NCI-H2107 treated with DMSO at 0.1 percent for 48 hours (cell line): ENCODE measurements at regions not wholly inside any gene's neighbourhood (a gene's known extent, or its start where the extent isn't known, plus 50 kb on each side); places are given as distances from the start of the nearest gene placed in this dataset.
"Not testable (repeated sequence)": the region's sequence is repeated elsewhere in the genome, so short reads cannot be mapped to it uniquely, and the experiment has no call there.

Experiments
- DNase-seq: peaks from one replicate; lab custom pipeline; 2025; ENCODE audit not compliant: unreplicated experiment; lab: John Stamatoyannopoulos, UW

- no peak for DNase-seq
These were observed 315.8 kb upstream of the PIK3C3 start for GRCh38 chr18:41639218-41639617.

- DNase-seq, result not testable (repeated sequence)
These were observed 323.2 kb upstream of the PIK3C3 start for GRCh38 chr18:41631723-41632285.

GRCh38 chr18:41630232-41630886 is 324.7 kb upstream of the PIK3C3 start:
- no peak for DNase-seq

- DNase-seq, result no peak
These were observed 330.6 kb upstream of the PIK3C3 start for GRCh38 chr18:41624460-41624859.

GRCh38 chr18:41621177-41621576 is 333.9 kb upstream of the PIK3C3 start:
- no peak for DNase-seq

GRCh38 chr18:41618147-41618546 is 336.9 kb upstream of the PIK3C3 start:
- DNase-seq, result no peak

GRCh38 chr18:41617647-41618046 is 337.4 kb upstream of the PIK3C3 start:
- no peak for DNase-seq

- no peak for DNase-seq
These were observed 341.9 kb upstream of the PIK3C3 start for GRCh38 chr18:41613003-41613609.

- DNase-seq, result no peak
These were observed 350.1 kb upstream of the PIK3C3 start for GRCh38 chr18:41604964-41605363.

- no peak for DNase-seq
These were observed 353.0 kb upstream of the PIK3C3 start for GRCh38 chr18:41602034-41602433.

GRCh38 chr18:41600693-41601391 is 354.2 kb upstream of the PIK3C3 start:
- DNase-seq, result no peak

- DNase-seq, result no peak
These were observed 355.6 kb upstream of the PIK3C3 start for GRCh38 chr18:41599466-41599865.

- DNase-seq, result peak; percentile 9
These were observed 360.5 kb upstream of the PIK3C3 start for GRCh38 chr18:41594582-41594981.

- no peak for DNase-seq
These were observed 361.8 kb upstream of the PIK3C3 start for GRCh38 chr18:41593171-41593675.

- no peak for DNase-seq
These were observed 367.1 kb upstream of the PIK3C3 start for GRCh38 chr18:41587976-41588375.

- no peak for DNase-seq
These were observed 369.5 kb upstream of the PIK3C3 start for GRCh38 chr18:41585512-41585911.

GRCh38 chr18:41579185-41579584 is 375.8 kb upstream of the PIK3C3 start:
- no peak for DNase-seq

GRCh38 chr18:41577529-41577928 is 377.5 kb upstream of the PIK3C3 start:
- no peak for DNase-seq

- no peak for DNase-seq
These were observed 378.4 kb upstream of the PIK3C3 start for GRCh38 chr18:41576643-41577042.

GRCh38 chr18:41569867-41570266 is 385.2 kb upstream of the PIK3C3 start:
- no peak for DNase-seq

GRCh38 chr18:41561961-41562360 is 393.1 kb upstream of the PIK3C3 start:
- DNase-seq, result no peak

GRCh38 chr18:41558715-41559114 is 396.3 kb upstream of the PIK3C3 start:
- DNase-seq, result no peak
